D341Med (cell line): ENCODE measurements at regions not wholly inside any gene's neighbourhood (a gene's known extent, or its start where the extent isn't known, plus 50 kb on each side); places are given as distances from the start of the nearest gene placed in this dataset.

ENCODE experiments used
- DNase-seq: peaks from one replicate; pipeline ENCODE4 v3.0.0; 2012; ENCODE audit warnings: low spot score

GRCh38 chr1:90402893-90403849, 313.9 kb downstream of the BARHL2 start:
- DNase-seq = peak; percentile 16

GRCh38 chr1:90400131-90400530, 317.0 kb downstream of the BARHL2 start:
- DNase-seq = no peak

GRCh38 chr1:90396917-90397316, 320.2 kb downstream of the BARHL2 start:
- no peak for DNase-seq

- DNase-seq = no peak
Measured at GRCh38 chr1:90394247-90394646, 322.9 kb downstream of the BARHL2 start.

DNA sequence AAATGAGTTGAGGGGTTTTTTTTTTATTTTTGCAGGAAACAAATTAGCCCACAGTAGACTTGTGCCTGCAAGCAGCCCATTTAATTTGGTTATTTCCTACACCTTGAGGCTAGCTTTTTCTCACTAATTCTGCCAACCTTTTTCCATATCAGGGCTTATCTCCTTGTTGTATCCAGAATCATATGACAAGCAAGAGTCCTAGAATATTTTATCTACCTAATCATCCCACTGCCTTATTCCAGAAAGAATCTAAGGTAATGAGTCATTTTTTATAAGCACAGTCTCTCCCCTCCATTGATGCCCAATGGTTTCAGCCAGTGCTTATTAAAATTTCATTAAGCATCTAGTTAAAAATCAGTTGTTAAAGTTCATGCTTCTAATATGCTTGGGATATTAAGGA, 324.1 kb downstream of the BARHL2 start:
- no peak for DNase-seq

DNA sequence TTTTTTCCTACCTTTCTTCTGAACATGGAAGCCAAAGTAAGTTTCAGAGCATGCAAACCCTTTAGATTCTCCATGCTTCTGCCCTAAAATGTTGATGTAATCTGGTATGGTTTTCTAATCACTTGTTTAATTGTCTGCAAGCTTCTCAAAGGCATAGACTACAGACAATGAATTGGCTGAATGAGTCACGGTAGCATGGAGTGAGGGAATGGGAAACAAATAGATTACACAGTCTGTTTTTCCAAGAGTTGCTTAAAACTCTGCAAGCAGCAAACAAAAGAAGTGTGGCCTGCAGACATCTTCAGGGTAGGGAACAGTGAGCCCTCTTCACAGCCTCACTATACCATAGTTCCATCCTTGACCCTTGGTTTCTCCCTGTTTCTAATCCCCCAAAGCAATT, 326.0 kb downstream of the BARHL2 start:
- no peak for DNase-seq

DNA sequence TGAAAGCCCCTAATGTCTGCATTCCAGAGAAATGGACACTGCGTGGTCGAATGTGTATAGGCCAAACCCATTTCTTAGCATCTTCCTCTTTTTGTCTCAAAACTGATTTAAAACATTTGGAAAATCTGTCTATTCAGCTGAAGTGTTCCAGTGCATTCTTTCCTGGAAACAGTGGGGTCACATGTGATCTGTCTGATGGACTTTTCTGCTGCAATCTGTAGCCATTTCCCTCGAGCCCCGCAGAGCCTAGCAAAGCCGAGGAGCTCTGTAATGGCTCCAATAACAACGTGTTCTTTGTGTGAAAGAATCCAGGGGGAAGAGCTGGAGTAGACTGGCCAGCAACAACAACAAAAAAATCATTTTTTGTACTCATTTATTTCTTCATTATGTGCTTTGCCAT, 329.3 kb downstream of the BARHL2 start:
- DNase-seq = no peak

GRCh38 chr1:90386899-90387720, 330.0 kb downstream of the BARHL2 start:
- no peak for DNase-seq

- no peak for DNase-seq
Measured at GRCh38 chr1:90384193-90384592, 332.9 kb downstream of the BARHL2 start.

- DNase-seq = no peak
Measured at GRCh38 chr1:90382161-90382560, 334.9 kb downstream of the BARHL2 start.

GRCh38 chr1:90381598-90381997, 335.5 kb downstream of the BARHL2 start:
- DNase-seq = no peak

GRCh38 chr1:90371448-90371813, 345.7 kb downstream of the BARHL2 start:
- no peak for DNase-seq

DNA sequence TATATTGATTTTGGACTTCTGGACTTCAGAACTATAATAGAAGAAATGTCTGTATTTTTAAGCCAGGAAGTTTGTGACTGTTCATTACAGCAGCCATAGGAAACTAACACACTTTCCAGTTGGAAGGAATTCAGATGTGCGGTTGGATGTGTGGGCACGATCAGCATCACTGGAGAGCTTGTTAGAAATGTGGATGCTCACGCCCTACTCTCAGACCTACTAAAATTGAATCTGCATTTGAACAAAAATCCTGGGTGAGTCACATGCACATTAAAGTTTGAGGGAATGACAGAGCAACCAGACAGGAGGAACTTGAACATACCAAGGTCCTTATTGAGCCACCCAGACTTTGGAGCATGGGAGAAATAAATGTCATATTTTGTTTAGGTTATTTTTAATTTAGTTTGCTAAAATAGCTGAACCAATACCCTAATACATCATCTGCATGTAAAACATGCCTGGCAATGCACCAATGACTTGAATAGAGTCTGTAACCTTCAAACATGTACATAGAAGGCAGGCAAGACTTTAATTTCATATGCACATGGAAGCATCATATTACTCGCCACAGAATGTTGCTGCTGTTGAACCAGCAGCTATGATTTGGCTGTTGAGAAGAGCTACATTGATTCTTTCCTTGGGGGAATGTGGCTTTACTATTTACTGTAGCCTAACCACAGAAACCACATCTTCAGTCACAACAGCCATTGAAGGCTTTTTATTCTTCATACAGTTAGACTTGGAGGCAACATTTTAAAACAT, 346.2 kb downstream of the BARHL2 start:
- DNase-seq = no peak

GRCh38 chr1:90362163-90362562, 354.9 kb downstream of the BARHL2 start:
- DNase-seq = no peak

DNA sequence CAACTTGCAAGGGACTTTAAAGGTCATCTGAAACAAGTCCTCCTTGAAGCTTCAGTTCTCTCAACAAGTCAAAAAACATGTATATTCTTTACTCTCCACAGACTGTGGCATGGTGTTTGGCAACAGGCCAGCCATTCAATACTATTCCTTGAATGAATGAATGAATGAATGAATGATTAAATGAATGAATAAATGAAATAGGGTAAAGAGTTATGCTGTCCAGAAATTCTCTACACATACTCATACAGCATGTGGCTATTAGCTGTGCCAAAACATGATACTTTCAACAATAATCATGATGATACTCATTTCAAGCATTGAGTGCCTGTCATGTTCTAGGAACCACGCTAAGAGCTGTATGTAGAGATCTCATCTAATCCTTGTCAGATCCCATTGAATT, 356.1 kb downstream of the BARHL2 start:
- DNase-seq = no peak

- no peak for DNase-seq
Measured at GRCh38 chr1:90359994-90360393, 357.1 kb downstream of the BARHL2 start.

DNA sequence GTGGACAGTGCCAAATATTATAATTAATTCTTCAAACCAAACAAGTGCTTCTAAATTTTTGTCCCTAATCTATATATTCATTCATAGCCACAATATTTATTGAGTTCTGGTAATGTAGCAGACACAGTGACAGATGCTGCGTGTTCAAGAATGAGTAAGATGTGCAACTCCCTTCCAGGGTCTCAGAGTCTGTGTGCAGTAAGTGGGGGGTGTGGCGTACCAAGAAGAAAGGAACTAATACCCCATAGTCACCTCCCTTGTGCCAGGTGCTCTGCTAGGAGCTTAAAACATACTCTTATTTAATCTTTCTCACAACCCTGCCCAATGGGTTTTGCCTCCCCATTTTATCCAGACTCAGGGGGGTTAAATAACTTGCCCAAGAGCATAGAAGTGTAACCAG, 358.7 kb downstream of the BARHL2 start:
- DNase-seq = no peak

DNA sequence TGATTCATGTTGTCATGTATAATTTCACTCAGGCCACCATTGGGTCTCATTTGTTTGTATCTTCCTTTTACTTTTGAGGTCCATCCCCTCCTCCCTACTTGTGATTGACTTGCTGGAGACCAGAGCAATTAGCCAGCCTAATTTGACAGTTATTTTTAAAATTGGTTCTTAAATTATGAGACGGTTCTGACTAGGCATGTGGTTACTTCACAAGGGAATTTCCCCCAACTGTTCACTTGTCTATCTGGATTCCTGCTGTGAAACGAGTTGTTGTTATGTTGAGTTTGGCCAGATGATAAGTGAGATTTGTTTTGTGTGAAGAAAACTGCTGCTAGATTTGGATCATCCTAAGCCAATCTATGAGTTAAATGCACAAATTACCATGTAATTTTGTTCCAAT, 359.1 kb downstream of the BARHL2 start:
- DNase-seq = no peak

DNA sequence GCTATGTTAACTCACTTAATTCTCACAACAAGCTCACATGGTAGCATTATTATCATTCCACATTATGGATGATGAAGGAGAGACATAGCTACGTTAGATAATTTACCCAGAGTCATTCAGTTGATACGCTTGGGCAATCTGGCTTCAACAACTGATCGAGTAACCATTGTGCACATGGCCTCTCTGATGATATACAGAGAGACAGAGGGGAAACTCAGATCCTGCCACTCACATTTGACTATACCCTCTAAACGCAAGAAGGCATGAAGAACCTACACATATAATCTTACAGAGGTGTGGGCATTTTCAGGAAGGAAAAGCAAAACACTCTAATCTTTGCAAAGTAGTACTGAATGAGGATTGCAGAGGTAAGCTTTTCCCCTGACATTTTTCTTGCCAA, 360.1 kb downstream of the BARHL2 start:
- DNase-seq = no peak

GRCh38 chr1:90356101-90356500, 361.0 kb downstream of the BARHL2 start:
- DNase-seq = no peak

- no peak for DNase-seq
Measured at GRCh38 chr1:90354704-90355103, 359.8 kb downstream of the ZNF326 start.

GRCh38 chr1:90351019-90351418, 356.1 kb downstream of the ZNF326 start:
- no peak for DNase-seq
